Loucy (cell line): ENCODE measurements at regions not wholly inside any gene's neighbourhood (a gene's known extent, or its start where the extent isn't known, plus 50 kb on each side); places are given as distances from the start of the nearest gene placed in this dataset.
"Not testable (repeated sequence)": the region's sequence is repeated elsewhere in the genome, so short reads cannot be mapped to it uniquely, and the experiment has no call there.

Source experiments
- H2AFZ ChIP-seq: fragments of 200-600 bp; sonication (generic); 2 replicates; pipeline ENCODE4 v1.6.0; 2016; ENCODE audit warnings: antibody characterized with exemption, mild to moderate bottlenecking, low read length, moderate library complexity
- H3F3A ChIP-seq: fragments of 200-600 bp; 2 replicates; pipeline ENCODE4 v1.6.0; 2016; ENCODE audit warnings: antibody characterized with exemption, low read depth, mild to moderate bottlenecking
- H3K27me3 ChIP-seq: fragments of 200-600 bp; sonication (generic); 2 replicates; pipeline ENCODE4 v1.6.1; 2014; ENCODE audit warnings: low read length, mild to moderate bottlenecking; ENCODE audit not compliant: insufficient read depth, poor library complexity, severe bottlenecking
- H3K36me3 ChIP-seq: fragments of 200-600 bp; sonication (generic); 2 replicates; pipeline ENCODE4 v1.6.1; 2016; ENCODE audit warnings: low read length; ENCODE audit not compliant: insufficient read depth
- H3K4me1 ChIP-seq: fragments of 200-600 bp; sonication (generic); 2 replicates; pipeline ENCODE4 v1.5.1; 2014; ENCODE audit warnings: low read length, mild to moderate bottlenecking; ENCODE audit not compliant: insufficient read depth, poor library complexity, severe bottlenecking
- H3K4me2 ChIP-seq: fragments of 200-600 bp; sonication (generic); 2 replicates; pipeline ENCODE4 v1.6.0; 2014; ENCODE audit warnings: antibody characterized with exemption, low read length, low read depth, mild to moderate bottlenecking; ENCODE audit not compliant: poor library complexity, severe bottlenecking
- H3K4me3 ChIP-seq: fragments of 200-600 bp; sonication (generic); 2 replicates; pipeline ENCODE4 v1.5.1; 2014; ENCODE audit warnings: low read length, mild to moderate bottlenecking, mixed read lengths; ENCODE audit not compliant: poor library complexity, severe bottlenecking
- H3K79me2 ChIP-seq: fragments of 200-600 bp; sonication (generic); 2 replicates; pipeline ENCODE4 v1.6.1; 2014; ENCODE audit warnings: low read length; ENCODE audit not compliant: insufficient read depth
- H3K9ac ChIP-seq: fragments of 200-600 bp; sonication (generic); 2 replicates; pipeline ENCODE4 v1.6.0; 2014; ENCODE audit warnings: mild to moderate bottlenecking, low read depth, low read length, moderate library complexity; ENCODE audit not compliant: poor library complexity, severe bottlenecking
- H3K9me2 ChIP-seq: fragments of 200-600 bp; sonication (generic); replicated peaks from 2 replicates; pipeline ENCODE4 v1.6.1; 2016; ENCODE audit warnings: low read depth, low read length, mixed read lengths
- H3K9me3 ChIP-seq: fragments of 200-600 bp; sonication (generic); 2 replicates; pipeline ENCODE4 v1.6.1; 2014; ENCODE audit warnings: mild to moderate bottlenecking, antibody characterized with exemption, low read length, low read depth; ENCODE audit not compliant: insufficient read depth
- H4K20me1 ChIP-seq: fragments of 200-600 bp; sonication (generic); 2 replicates; pipeline ENCODE4 v1.6.0; 2014; ENCODE audit warnings: antibody characterized with exemption, low read length, mild to moderate bottlenecking; ENCODE audit not compliant: insufficient read depth, poor library complexity, severe bottlenecking
- CTCF ChIP-seq: fragments of 200-600 bp; sonication (generic); conservative IDR thresholded peaks from 2 replicates; pipeline ENCODE4 v1.5.1; 2014; ENCODE audit warnings: mild to moderate bottlenecking, antibody characterized with exemption, low read length
- EZH2phosphoT487 ChIP-seq: fragments of 200-600 bp; IDR thresholded peaks from 2 replicates; pipeline ENCODE4 v1.6.1; 2018; ENCODE audit warnings: antibody characterized with exemption, mild to moderate bottlenecking, moderate library complexity, borderline replicate concordance

GRCh38 chr6:4478098-4478497 lies 298.1 kb upstream of the CDYL start:
- no peaks in the 10 kb centered on the region for H3K27me3 ChIP-seq
- no peaks in the 10 kb centered on the region for H3K4me1 ChIP-seq
- no peak overlapping the region for H3K9ac ChIP-seq
- H3K9me2 ChIP-seq = no peaks in the 10 kb centered on the region
- no peaks in the 10 kb centered on the region for H3F3A ChIP-seq
- no peaks in the 10 kb centered on the region; the same call in 1 of the 2 replicates for H3K9me3 ChIP-seq
- no peak for TF ChIP-seq EZH2phosphoT487
- H3K79me2 ChIP-seq = no peaks in the 10 kb centered on the region
- no peak overlapping the region for H3K4me3 ChIP-seq
- H2AFZ ChIP-seq = no peak overlapping the region
- no peak overlapping the region for H3K4me2 ChIP-seq
- H4K20me1 ChIP-seq = no peaks in the 10 kb centered on the region
- H3K36me3 ChIP-seq = no peaks in the 10 kb centered on the region

GRCh38 chr6:4474810-4475209 lies 301.4 kb upstream of the CDYL start:
- TF ChIP-seq CTCF (no peak), EZH2phosphoT487 (no peak)
- Histone ChIP-seq H3K27me3 (no peaks in the 10 kb centered on the region), H3K4me3 (no peak overlapping the region)

GRCh38 chr6:4472969-4473642 lies 303.1 kb upstream of the CDYL start:
- Histone ChIP-seq H3K9me3 (peaks cover 10% of the 10 kb centered on the region; the same call in 1 of the 2 replicates), H3K79me2 (no peaks in the 10 kb centered on the region), H3K27me3 (no peaks in the 10 kb centered on the region), H3K4me2 (no peak overlapping the region), H3K4me3 (no peak overlapping the region), H2AFZ (no peak overlapping the region), H4K20me1 (no peaks in the 10 kb centered on the region), H3F3A (no peaks in the 10 kb centered on the region), H3K9ac (no peak overlapping the region), H3K9me2 (no peaks in the 10 kb centered on the region), H3K4me1 (no peaks in the 10 kb centered on the region), H3K36me3 (no peaks in the 10 kb centered on the region)
- TF ChIP-seq CTCF = no peak
- TF ChIP-seq EZH2phosphoT487 = no peak

More at GRCh38 chr6:4474810-4475209, 301.4 kb upstream of the CDYL start:
- H4K20me1 ChIP-seq = no peaks in the 10 kb centered on the region
- no peaks in the 10 kb centered on the region for H3K9me2 ChIP-seq
- no peaks in the 10 kb centered on the region for H3F3A ChIP-seq
- no peaks in the 10 kb centered on the region for H3K4me1 ChIP-seq
- H3K9me3 ChIP-seq = no peaks in the 10 kb centered on the region; the same call in 1 of the 2 replicates
- H3K36me3 ChIP-seq = no peaks in the 10 kb centered on the region
- no peak overlapping the region for H3K9ac ChIP-seq
- no peak overlapping the region for H3K4me2 ChIP-seq
- no peaks in the 10 kb centered on the region for H3K79me2 ChIP-seq
- H2AFZ ChIP-seq = no peak overlapping the region

- Histone ChIP-seq H3F3A (no peaks in the 10 kb centered on the region), H3K27me3 (no peaks in the 10 kb centered on the region), H3K9me3 (peaks cover 10% of the 10 kb centered on the region; the same call in 1 of the 2 replicates), H3K4me2 (no peak overlapping the region), H4K20me1 (no peaks in the 10 kb centered on the region), H3K9ac (no peak overlapping the region), H3K79me2 (no peaks in the 10 kb centered on the region), H3K4me3 (no peak overlapping the region), H3K9me2 (no peaks in the 10 kb centered on the region), H3K4me1 (no peaks in the 10 kb centered on the region), H3K36me3 (no peaks in the 10 kb centered on the region), H2AFZ (no peak overlapping the region)
- TF ChIP-seq EZH2phosphoT487 (no peak), CTCF (no peak)
These were observed 304.0 kb upstream of the CDYL start for GRCh38 chr6:4472222-4472621.

GRCh38 chr6:4471515-4471914 lies 304.7 kb upstream of the CDYL start:
- not testable (repeated sequence) for H2AFZ ChIP-seq

More at GRCh38 chr6:4471515-4471914, 304.7 kb upstream of the CDYL start:
- H3K4me1 ChIP-seq, H3K9ac ChIP-seq, H3K27me3 ChIP-seq, H3K36me3 ChIP-seq, H3K9me3 ChIP-seq, H3K9me2 ChIP-seq, H3K4me2 ChIP-seq, H4K20me1 ChIP-seq, H3K79me2 ChIP-seq, H3K4me3 ChIP-seq, H3F3A ChIP-seq: not testable (repeated sequence)
